T-helper 2 cell treated with Interferon-gamma antibody and Interleukin-4, amounts not matched to agents 5 μg/mL and 100 μg/mL, for 36 hours (primary cell): ENCODE measurements at regions not wholly inside any gene's neighbourhood (a gene's known extent, or its start where the extent isn't known, plus 50 kb on each side); places are given as distances from the start of the nearest gene placed in this dataset.

ENCODE experiments used
- DNase-seq: peaks from one replicate; pipeline ENCODE4 v3.0.0; 2021; ENCODE audit warnings: low spot score
- H3K27ac Mint-ChIP-seq: one replicate; pipeline ENCODE4 v1.8.0; 2021; ENCODE audit warnings: mild to moderate bottlenecking, mixed read lengths
- H3K27me3 Mint-ChIP-seq: one replicate; pipeline ENCODE4 v1.8.0; 2021; ENCODE audit warnings: low read depth, mixed read lengths
- H3K36me3 Mint-ChIP-seq: one replicate; pipeline ENCODE4 v1.8.0; 2021; ENCODE audit warnings: low read depth, mixed read lengths
- H3K4me1 Mint-ChIP-seq: one replicate; pipeline ENCODE4 v1.8.0; 2021; ENCODE audit warnings: low read depth, mixed read lengths
- H3K4me3 Mint-ChIP-seq: one replicate; pipeline ENCODE4 v1.8.0; 2022; ENCODE audit warnings: mild to moderate bottlenecking, moderate library complexity, mixed read lengths
- H3K9me3 Mint-ChIP-seq: one replicate; pipeline ENCODE4 v1.8.0; 2021; ENCODE audit warnings: mixed read lengths

- H3K27ac Mint-ChIP-seq = no peak overlapping the region
Observed at GRCh38 chr11:109728056-109728455, 306.1 kb downstream of the C11orf87 start.

GRCh38 chr11:109729761-109730160, 307.8 kb downstream of the C11orf87 start:
- Mint-ChIP-seq H3K9me3 (no peaks in the 10 kb centered on the region), H3K27me3 (no peaks in the 10 kb centered on the region), H3K27ac (no peak overlapping the region), H3K36me3 (no peaks in the 10 kb centered on the region), H3K4me1 (no peaks in the 10 kb centered on the region), H3K4me3 (no peak overlapping the region)
- DNase-seq = no peak

More at GRCh38 chr11:109728056-109728455, 306.1 kb downstream of the C11orf87 start:
- DNase-seq = no peak
- Mint-ChIP-seq H3K4me1 (no peaks in the 10 kb centered on the region), H3K4me3 (no peak overlapping the region), H3K36me3 (no peaks in the 10 kb centered on the region), H3K9me3 (no peaks in the 10 kb centered on the region), H3K27me3 (no peaks in the 10 kb centered on the region)

- Mint-ChIP-seq H3K4me3 (no peak overlapping the region), H3K9me3 (no peaks in the 10 kb centered on the region), H3K27me3 (no peaks in the 10 kb centered on the region), H3K36me3 (no peaks in the 10 kb centered on the region), H3K4me1 (no peaks in the 10 kb centered on the region), H3K27ac (no peak overlapping the region)
- no peak for DNase-seq
Observed at GRCh38 chr11:109730669-109731068, 308.7 kb downstream of the C11orf87 start.

GRCh38 chr11:109731451-109731850, 309.5 kb downstream of the C11orf87 start:
- Mint-ChIP-seq H3K27me3 (no peaks in the 10 kb centered on the region), H3K36me3 (no peaks in the 10 kb centered on the region), H3K4me1 (no peaks in the 10 kb centered on the region), H3K27ac (no peak overlapping the region), H3K9me3 (no peaks in the 10 kb centered on the region), H3K4me3 (no peak overlapping the region)
- DNase-seq = no peak

GRCh38 chr11:109733245-109733644, 311.3 kb downstream of the C11orf87 start:
- Mint-ChIP-seq H3K27ac (no peak overlapping the region), H3K4me1 (no peaks in the 10 kb centered on the region), H3K36me3 (no peaks in the 10 kb centered on the region), H3K27me3 (no peaks in the 10 kb centered on the region), H3K9me3 (no peaks in the 10 kb centered on the region), H3K4me3 (no peak overlapping the region)
- DNase-seq = no peak

GRCh38 chr11:109734566-109734965, 312.6 kb downstream of the C11orf87 start:
- no peaks in the 10 kb centered on the region for H3K27me3 Mint-ChIP-seq
- no peak for DNase-seq
- no peaks in the 10 kb centered on the region for H3K9me3 Mint-ChIP-seq
- no peaks in the 10 kb centered on the region for H3K4me1 Mint-ChIP-seq
- no peak overlapping the region for H3K27ac Mint-ChIP-seq
- H3K36me3 Mint-ChIP-seq = no peaks in the 10 kb centered on the region
- H3K4me3 Mint-ChIP-seq = no peak overlapping the region

- no peak for DNase-seq
- Mint-ChIP-seq H3K36me3 (no peaks in the 10 kb centered on the region), H3K4me1 (no peaks in the 10 kb centered on the region), H3K4me3 (no peak overlapping the region), H3K27me3 (no peaks in the 10 kb centered on the region), H3K9me3 (no peaks in the 10 kb centered on the region), H3K27ac (no peak overlapping the region)
Observed at GRCh38 chr11:109735128-109735527, 313.1 kb downstream of the C11orf87 start.

- no peak overlapping the region for H3K4me3 Mint-ChIP-seq
- no peaks in the 10 kb centered on the region for H3K36me3 Mint-ChIP-seq
- no peak for DNase-seq
- H3K4me1 Mint-ChIP-seq = no peaks in the 10 kb centered on the region
- no peaks in the 10 kb centered on the region for H3K9me3 Mint-ChIP-seq
- no peaks in the 10 kb centered on the region for H3K27me3 Mint-ChIP-seq
- H3K27ac Mint-ChIP-seq = no peak overlapping the region
Observed at GRCh38 chr11:109739379-109739778, 317.4 kb downstream of the C11orf87 start.

GRCh38 chr11:109745996-109746625, 324.1 kb downstream of the C11orf87 start:
- Mint-ChIP-seq H3K27ac (no peak overlapping the region), H3K4me3 (no peak overlapping the region), H3K36me3 (no peaks in the 10 kb centered on the region), H3K4me1 (no peaks in the 10 kb centered on the region), H3K9me3 (peaks cover 4% of the 10 kb centered on the region), H3K27me3 (no peaks in the 10 kb centered on the region)
- no peak for DNase-seq

- no peaks in the 10 kb centered on the region for H3K27me3 Mint-ChIP-seq
- H3K27ac Mint-ChIP-seq = no peak overlapping the region
- H3K9me3 Mint-ChIP-seq = peaks cover 4% of the 10 kb centered on the region
- H3K36me3 Mint-ChIP-seq = no peaks in the 10 kb centered on the region
- no peak overlapping the region for H3K4me3 Mint-ChIP-seq
- no peaks in the 10 kb centered on the region for H3K4me1 Mint-ChIP-seq
- no peak for DNase-seq
Observed at GRCh38 chr11:109747839-109748238, 325.8 kb downstream of the C11orf87 start.

GRCh38 chr11:109749476-109749875, 327.5 kb downstream of the C11orf87 start:
- H3K9me3 Mint-ChIP-seq = peaks cover 4% of the 10 kb centered on the region
- no peak overlapping the region for H3K4me3 Mint-ChIP-seq
- no peaks in the 10 kb centered on the region for H3K27me3 Mint-ChIP-seq
- no peaks in the 10 kb centered on the region for H3K4me1 Mint-ChIP-seq
- H3K27ac Mint-ChIP-seq = no peak overlapping the region
- no peaks in the 10 kb centered on the region for H3K36me3 Mint-ChIP-seq
- no peak for DNase-seq

- H3K36me3 Mint-ChIP-seq = no peaks in the 10 kb centered on the region
- no peak overlapping the region for H3K4me3 Mint-ChIP-seq
- peaks cover 1% of the 10 kb centered on the region for H3K9me3 Mint-ChIP-seq
- DNase-seq = no peak
- H3K4me1 Mint-ChIP-seq = no peaks in the 10 kb centered on the region
- H3K27ac Mint-ChIP-seq = no peak overlapping the region
- H3K27me3 Mint-ChIP-seq = no peaks in the 10 kb centered on the region
Observed at GRCh38 chr11:109750964-109751363, 329.0 kb downstream of the C11orf87 start.

GRCh38 chr11:109752212-109752825, 330.3 kb downstream of the C11orf87 start:
- Mint-ChIP-seq H3K27me3 (no peaks in the 10 kb centered on the region), H3K27ac (no peak overlapping the region), H3K36me3 (no peaks in the 10 kb centered on the region), H3K9me3 (no peaks in the 10 kb centered on the region), H3K4me1 (no peaks in the 10 kb centered on the region), H3K4me3 (no peak overlapping the region)
- DNase-seq = no peak

- no peak for DNase-seq
- H3K27ac Mint-ChIP-seq = no peak overlapping the region
- no peaks in the 10 kb centered on the region for H3K4me1 Mint-ChIP-seq
- no peaks in the 10 kb centered on the region for H3K27me3 Mint-ChIP-seq
- H3K4me3 Mint-ChIP-seq = no peak overlapping the region
- no peaks in the 10 kb centered on the region for H3K9me3 Mint-ChIP-seq
- H3K36me3 Mint-ChIP-seq = no peaks in the 10 kb centered on the region
Observed at GRCh38 chr11:109756521-109756920, 334.5 kb downstream of the C11orf87 start.

- DNase-seq = no peak
- Mint-ChIP-seq H3K4me3 (no peak overlapping the region), H3K27ac (no peak overlapping the region), H3K36me3 (no peaks in the 10 kb centered on the region), H3K9me3 (no peaks in the 10 kb centered on the region), H3K27me3 (no peaks in the 10 kb centered on the region), H3K4me1 (no peaks in the 10 kb centered on the region)
Observed at GRCh38 chr11:109756951-109757350, 335.0 kb downstream of the C11orf87 start.
